ENCODE measurements at regions not wholly inside any gene's neighbourhood (a gene's known extent, or its start where the extent isn't known, plus 50 kb on each side); places are given as distances from the start of the nearest gene placed in this dataset.

- DNase-seq, result no peak
Measured at GRCh38 chr18:5091741-5092140, 105.3 kb downstream of the AKAIN1 start.

- DNase-seq, result no peak
Measured at GRCh38 chr18:5075297-5075696, 121.8 kb downstream of the AKAIN1 start.

- peak in 1 of 2 experiments; percentile 5 for DNase-seq
Measured at GRCh38 chr18:5073026-5073944, 123.8 kb downstream of the AKAIN1 start.

- no peak for DNase-seq
Measured at GRCh38 chr18:5068851-5069250, 128.2 kb downstream of the AKAIN1 start.

- no peak for DNase-seq
Measured at GRCh38 chr18:5066380-5066977, 130.6 kb downstream of the AKAIN1 start.

GRCh38 chr18:5065615-5066014, 131.4 kb downstream of the AKAIN1 start:
- DNase-seq, result no peak

GRCh38 chr18:5064841-5065370, 132.2 kb downstream of the AKAIN1 start:
- no peak for DNase-seq

GRCh38 chr18:5061785-5062184, 135.3 kb downstream of the AKAIN1 start:
- no peak for DNase-seq

- DNase-seq, result no peak
Measured at GRCh38 chr18:5060543-5060942, 136.5 kb downstream of the AKAIN1 start.

- DNase-seq, result no peak
Measured at GRCh38 chr18:5059696-5060032, 137.4 kb downstream of the AKAIN1 start.

- DNase-seq, result no peak
Measured at GRCh38 chr18:5058768-5059695, 138.0 kb downstream of the AKAIN1 start.

GRCh38 chr18:5057386-5058348, 139.4 kb downstream of the AKAIN1 start:
- DNase-seq, result peak in 1 of 2 experiments; percentile 23

- DNase-seq, result no peak
Measured at GRCh38 chr18:5052491-5052890, 144.6 kb downstream of the AKAIN1 start.

GRCh38 chr18:5051207-5051606, 145.8 kb downstream of the AKAIN1 start:
- no peak for DNase-seq

GRCh38 chr18:5049124-5049523, 147.9 kb downstream of the AKAIN1 start:
- no peak for DNase-seq

GRCh38 chr18:5040476-5040875, 156.6 kb downstream of the AKAIN1 start:
- no peak for DNase-seq

GRCh38 chr18:5036523-5036922, 160.5 kb downstream of the AKAIN1 start:
- no peak for DNase-seq

- no peak for DNase-seq
Measured at GRCh38 chr18:5031216-5031615, 165.8 kb downstream of the AKAIN1 start.

GRCh38 chr18:5030636-5031035, 166.4 kb downstream of the AKAIN1 start:
- no peak for DNase-seq

GRCh38 chr18:5029592-5029991, 167.5 kb downstream of the AKAIN1 start:
- no peak for DNase-seq

- DNase-seq, result no peak
Measured at GRCh38 chr18:5024741-5025140, 172.3 kb downstream of the AKAIN1 start.

GRCh38 chr18:5021558-5021957, 175.5 kb downstream of the AKAIN1 start:
- no peak for DNase-seq
